ENCODE measurements at regions not wholly inside any gene's neighbourhood (a gene's known extent, or its start where the extent isn't known, plus 50 kb on each side); places are given as distances from the start of the nearest gene placed in this dataset.

- CTCF ChIA-PET: no interaction called here
- no peak for DNase-seq
- Mint-ChIP-seq H3K27me3 (peaks cover 24% of the 10 kb centered on the region), H3K36me3 (ENCODE audit: low read depth) (no peaks in the 10 kb centered on the region), H3K4me1 (no peaks in the 10 kb centered on the region), H3K27ac (no peak overlapping the region), H3K9me3 (no peaks in the 10 kb centered on the region), H3K4me3 (no peak overlapping the region)
- TF ChIP-seq, protein P1, sequence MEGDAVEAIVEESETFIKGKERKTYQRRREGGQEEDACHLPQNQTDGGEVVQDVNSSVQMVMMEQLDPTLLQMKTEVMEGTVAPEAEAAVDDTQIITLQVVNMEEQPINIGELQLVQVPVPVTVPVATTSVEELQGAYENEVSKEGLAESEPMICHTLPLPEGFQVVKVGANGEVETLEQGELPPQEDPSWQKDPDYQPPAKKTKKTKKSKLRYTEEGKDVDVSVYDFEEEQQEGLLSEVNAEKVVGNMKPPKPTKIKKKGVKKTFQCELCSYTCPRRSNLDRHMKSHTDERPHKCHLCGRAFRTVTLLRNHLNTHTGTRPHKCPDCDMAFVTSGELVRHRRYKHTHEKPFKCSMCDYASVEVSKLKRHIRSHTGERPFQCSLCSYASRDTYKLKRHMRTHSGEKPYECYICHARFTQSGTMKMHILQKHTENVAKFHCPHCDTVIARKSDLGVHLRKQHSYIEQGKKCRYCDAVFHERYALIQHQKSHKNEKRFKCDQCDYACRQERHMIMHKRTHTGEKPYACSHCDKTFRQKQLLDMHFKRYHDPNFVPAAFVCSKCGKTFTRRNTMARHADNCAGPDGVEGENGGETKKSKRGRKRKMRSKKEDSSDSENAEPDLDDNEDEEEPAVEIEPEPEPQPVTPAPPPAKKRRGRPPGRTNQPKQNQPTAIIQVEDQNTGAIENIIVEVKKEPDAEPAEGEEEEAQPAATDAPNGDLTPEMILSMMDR (IDR thresholded peaks at IDR 0.05): no peak
- intact Hi-C loops (cut with micrococcal nuclease): no loop called here
- POLR2A ChIA-PET: no interaction called here
- ATAC-seq (ENCODE audit: low read depth): no peak
These were observed 140.5 kb downstream of the C16orf95 start for GRCh38 chr16:87176735-87177134.

DNA sequence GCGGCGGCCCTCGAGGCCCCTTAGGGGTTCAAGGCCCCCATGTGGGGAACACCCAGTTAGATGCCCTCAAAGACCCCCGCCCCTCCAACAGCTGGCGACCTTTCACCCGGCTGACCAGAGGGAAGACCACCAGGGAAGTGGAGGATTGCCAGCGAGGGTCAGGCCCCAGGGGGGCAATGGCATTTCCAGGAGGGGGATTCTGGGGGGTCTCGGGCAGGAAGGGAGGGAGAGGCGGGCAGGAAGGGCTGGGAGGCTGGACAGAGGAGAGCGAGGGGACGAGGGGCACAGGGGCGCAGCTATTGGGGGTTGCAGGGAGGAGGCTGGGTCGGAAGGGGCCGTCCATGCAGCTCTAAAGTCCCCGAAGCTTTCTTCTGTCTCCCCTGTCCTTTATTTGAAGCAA is 139.5 kb downstream of the C16orf95 start:
- Mint-ChIP-seq H3K36me3 (ENCODE audit: low read depth) (no peaks in the 10 kb centered on the region), H3K9me3 (no peaks in the 10 kb centered on the region), H3K27ac (no peak overlapping the region), H3K4me3 (no peak overlapping the region), H3K27me3 (peaks cover 24% of the 10 kb centered on the region), H3K4me1 (no peaks in the 10 kb centered on the region)
- POLR2A ChIA-PET: no interaction called here
- DNase-seq (no peak), ATAC-seq (ENCODE audit: low read depth) (no peak)
- intact Hi-C loops (cut with micrococcal nuclease): no loop called here
- CTCF ChIA-PET: no interaction called here
- TF ChIP-seq, protein P1 (IDR thresholded peaks at IDR 0.05): no peak

- Mint-ChIP-seq H3K4me3 (no peak overlapping the region), H3K9me3 (no peaks in the 10 kb centered on the region), H3K27ac (no peak overlapping the region), H3K4me1 (no peaks in the 10 kb centered on the region), H3K36me3 (ENCODE audit: low read depth) (no peaks in the 10 kb centered on the region), H3K27me3 (peaks cover 24% of the 10 kb centered on the region)
- ChIA-PET POLR2A (no interaction called here), CTCF (no interaction called here)
- TF ChIP-seq, protein P1 (IDR thresholded peaks at IDR 0.05): no peak
- ATAC-seq (ENCODE audit: low read depth) (no peak), DNase-seq (no peak)
- intact Hi-C loops (cut with micrococcal nuclease): no loop called here
These were observed 138.9 kb downstream of the C16orf95 start for GRCh38 chr16:87178177-87178863.

DNA sequence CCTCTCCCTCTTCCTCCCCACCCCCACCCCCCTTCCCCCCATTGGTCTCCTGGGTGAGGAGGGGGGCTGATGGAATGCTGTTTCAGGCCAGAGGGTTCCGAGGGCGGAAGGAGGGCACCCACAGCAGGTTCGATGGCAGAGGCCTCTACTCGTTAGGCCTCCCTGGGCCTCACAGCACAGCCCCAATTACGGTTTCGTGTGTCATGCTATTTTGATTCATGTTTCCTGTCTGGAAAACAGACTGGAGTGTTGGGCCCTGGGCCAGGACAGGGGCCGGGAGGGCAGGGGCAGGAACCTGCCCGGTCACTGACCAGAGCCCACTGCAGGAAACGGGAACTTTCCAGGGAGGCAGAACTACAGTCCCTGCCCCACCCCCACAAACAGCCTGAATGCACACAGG is 138.2 kb downstream of the C16orf95 start:
- TF ChIP-seq, protein P1 (IDR thresholded peaks at IDR 0.05): no peak
- H3K27me3 Mint-ChIP-seq: peaks cover 24% of the 10 kb centered on the region
- no peak overlapping the region for H3K4me3 Mint-ChIP-seq
- ATAC-seq (ENCODE audit: low read depth) (no peak), DNase-seq (no peak)
- CTCF ChIA-PET: no interaction called here
- intact Hi-C loops (cut with micrococcal nuclease): no loop called here
- H3K9me3 Mint-ChIP-seq: no peaks in the 10 kb centered on the region
- H3K4me1 Mint-ChIP-seq: no peaks in the 10 kb centered on the region
- no peaks in the 10 kb centered on the region for H3K36me3 Mint-ChIP-seq (ENCODE audit: low read depth)
- POLR2A ChIA-PET: no interaction called here
- no peak overlapping the region for H3K27ac Mint-ChIP-seq

DNA sequence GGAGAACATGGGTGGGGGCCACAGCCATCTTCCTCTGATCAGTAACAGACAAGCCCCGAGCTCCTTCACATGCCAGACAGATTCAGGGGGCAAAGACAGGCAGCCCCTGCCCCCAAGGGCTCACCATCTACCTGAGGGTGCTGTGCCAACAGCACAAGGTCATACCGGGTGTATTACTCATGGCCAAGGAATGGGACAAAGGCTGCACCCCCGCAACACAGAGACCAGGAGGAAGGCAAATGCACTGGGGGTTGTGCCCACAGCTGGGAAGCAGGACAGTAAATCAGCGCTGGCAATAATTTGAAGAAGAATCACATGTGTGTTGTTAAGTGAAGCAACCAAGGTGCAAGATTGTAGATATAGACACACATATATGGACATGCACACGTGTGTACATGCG is 137.1 kb downstream of the C16orf95 start:
- CTCF ChIA-PET: no interaction called here
- no peak for ATAC-seq (ENCODE audit: low read depth)
- no peaks in the 10 kb centered on the region for H3K4me1 Mint-ChIP-seq
- intact Hi-C loops (cut with micrococcal nuclease): loop anchor here (5.0 kb wide), 1 partner anchor 618 kb away; no protein-coding TSS in a partner anchor
- H3K9me3 Mint-ChIP-seq: no peaks in the 10 kb centered on the region
- TF ChIP-seq, protein P1 (IDR thresholded peaks at IDR 0.05): no peak
- POLR2A ChIA-PET: interaction anchor here (0.6 kb wide), 1 partner anchor 545 kb away, joined by 9 read pairs; no protein-coding TSS in a partner anchor
- H3K27ac Mint-ChIP-seq: no peak overlapping the region
- DNase-seq: no peak
- H3K36me3 Mint-ChIP-seq (ENCODE audit: low read depth): no peaks in the 10 kb centered on the region
- H3K27me3 Mint-ChIP-seq: peaks cover 22% of the 10 kb centered on the region
- H3K4me3 Mint-ChIP-seq: no peak overlapping the region

All from activated B cell treated with CpG ODN at 0.5 μM for 24 hours (primary cell).